Left lung (tissue), 4 donors: ENCODE measurements at regions not wholly inside any gene's neighbourhood (a gene's known extent, or its start where the extent isn't known, plus 50 kb on each side); places are given as distances from the start of the nearest gene placed in this dataset.
A peak's percentile ranks its signal among the peaks of the same experiment; 100 is the strongest.

Experiments
- ATAC-seq: fragments of 200-7000 bp; cut with Tn5 transposase; one replicate; pipeline ENCODE4 v1.9.1; 2020; ENCODE audit warnings: moderate library complexity
- DNase-seq, 4 donors: peaks; one replicate each; pipeline ENCODE4 v3.0.0-alpha.2; 2013 to 2020
- H3K27ac ChIP-seq, 2 donors: fragments of 200-600 bp; sonication (generic) in 1 of 2; one replicate each; pipeline versions ENCODE4 v1.5.0 to v1.8.0; 2020 to 2021
- H3K27me3 ChIP-seq, 2 donors: fragments of 200-600 bp; sonication (generic) in 1 of 2; one replicate each; pipeline versions ENCODE4 v1.5.0 to v1.8.0; 2020 to 2021
- H3K36me3 ChIP-seq, 2 donors: fragments of 200-600 bp; sonication (generic) in 1 of 2; one replicate each; pipeline versions ENCODE4 v1.5.0 to v1.8.0; 2020 to 2021
- H3K4me1 ChIP-seq, 2 donors: fragments of 200-600 bp; one replicate each; pipeline ENCODE4 v1.8.0; 2021
- H3K4me3 ChIP-seq, 2 donors: fragments of 200-600 bp; sonication (generic) in 1 of 2; one replicate each; pipeline versions ENCODE4 v1.5.0 to v1.8.0; 2020 to 2021; ENCODE audit warnings: mild to moderate bottlenecking in 1 of 2
- H3K9me3 ChIP-seq, 2 donors: fragments of 200-600 bp; sonication (generic) in 1 of 2; one replicate each; pipeline versions ENCODE4 v1.5.0 to v1.8.0; 2020 to 2021
- CTCF ChIP-seq, 2 donors: fragments of 200-600 bp; sonication (generic) in 1 of 2; IDR thresholded peaks; one replicate each; pipeline versions ENCODE4 v1.5.0 to v1.8.0; 2021; ENCODE audit warnings: antibody characterized with exemption in 2 of 2
- intact Hi-C, 2 donors: fragments of 100-400 bp; cut with DNase I; formaldehyde crosslinking; loops; one replicate each; pipeline versions ENCODE4 v1.11.2 to v1.14.2; 2022
- donor health status: DM: no; HTN: yes; CAD: no.
- donor health status: DM: no; HTN: no; CAD: no.

DNA sequence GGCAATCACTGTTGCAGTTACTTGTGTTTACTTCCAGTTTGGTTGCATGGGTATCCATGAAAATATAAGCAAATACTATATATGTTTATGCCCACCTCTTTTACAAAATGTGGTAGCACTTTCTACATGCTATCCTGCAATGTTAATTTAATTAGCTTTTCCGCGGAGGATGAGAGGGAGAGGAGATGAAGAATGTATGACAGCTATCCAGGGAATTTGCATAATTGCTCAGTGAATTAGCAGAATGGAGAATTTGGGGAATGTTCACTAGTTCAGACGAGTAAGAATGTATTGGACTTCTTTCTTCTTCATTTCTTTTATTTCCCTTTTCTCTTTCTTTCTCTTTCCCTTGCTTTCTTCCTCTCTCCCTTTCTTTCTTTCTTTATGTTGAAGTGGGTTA is 140.7 kb upstream of the SLC28A3 start:
- Histone ChIP-seq H3K4me3 (no peak overlapping the region), H3K9me3 (no peaks in the 10 kb centered on the region), H3K4me1 (no peaks in the 10 kb centered on the region), H3K27ac (no peak overlapping the region), H3K27me3 (no peaks in the 10 kb centered on the region), H3K36me3 (no peaks in the 10 kb centered on the region)
- TF ChIP-seq CTCF (IDR thresholded peaks at IDR 0.05): no peak
- ATAC-seq (no peak), DNase-seq (no peak)
- intact Hi-C loops: no loop called here

- H3K9me3 ChIP-seq: no peaks in the 10 kb centered on the region
- H3K4me1 ChIP-seq: no peaks in the 10 kb centered on the region
- no peaks in the 10 kb centered on the region for H3K27me3 ChIP-seq
- ATAC-seq: no peak
- no peak for TF ChIP-seq CTCF (IDR thresholded peaks at IDR 0.05)
- no peak overlapping the region for H3K4me3 ChIP-seq
- no peaks in the 10 kb centered on the region for H3K36me3 ChIP-seq
- intact Hi-C loops: no loop called here
- no peak overlapping the region for H3K27ac ChIP-seq
- no peak for DNase-seq
Measured at GRCh38 chr9:84481636-84482218, 141.2 kb upstream of the SLC28A3 start.

DNA sequence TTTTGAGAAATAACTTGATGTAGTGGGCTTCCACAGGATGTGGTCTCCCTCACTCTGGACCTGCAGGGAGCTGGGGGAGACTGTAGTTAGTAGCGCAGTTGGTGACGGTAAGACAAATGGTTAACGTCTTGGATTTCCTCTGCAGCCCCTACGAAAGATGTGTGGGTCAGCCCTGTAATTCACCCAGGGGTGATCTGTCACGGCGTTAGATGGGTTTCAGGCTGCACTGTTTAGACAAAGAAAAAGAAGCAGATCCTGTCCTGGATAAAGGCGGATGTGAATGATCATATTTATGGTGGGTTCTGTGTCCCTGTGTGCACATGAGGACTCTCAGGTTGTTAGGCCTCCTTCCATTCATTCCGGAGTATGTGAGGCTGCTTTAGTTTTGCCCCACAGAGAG is 142.0 kb upstream of the SLC28A3 start:
- DNase-seq (no peak), ATAC-seq (no peak)
- H3K36me3 ChIP-seq: no peaks in the 10 kb centered on the region

DNA sequence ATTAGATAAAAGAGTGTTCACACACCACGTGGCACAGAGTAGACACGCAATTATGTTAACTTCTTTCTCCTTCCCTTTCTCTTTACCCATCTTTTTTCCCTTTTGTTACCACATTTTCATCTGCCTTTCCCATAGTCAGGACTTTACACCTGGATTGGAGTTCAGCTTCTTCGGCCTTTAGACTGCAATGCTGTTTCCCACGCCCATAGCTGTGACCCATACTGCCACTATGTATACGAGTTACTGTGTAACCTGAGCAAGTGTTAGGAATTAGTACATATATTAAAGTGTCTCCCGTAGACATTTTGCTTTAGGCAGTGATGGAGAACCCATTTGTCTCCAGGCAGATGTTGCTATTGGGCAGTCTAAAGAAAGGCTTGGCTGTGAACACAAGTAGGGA is 143.6 kb upstream of the SLC28A3 start:
- TF ChIP-seq CTCF (IDR thresholded peaks at IDR 0.05): no peak
- H3K27me3 ChIP-seq: no peaks in the 10 kb centered on the region
- no peak overlapping the region for H3K4me3 ChIP-seq
- ATAC-seq (no peak), DNase-seq (no peak)
- H3K27ac ChIP-seq: no peak overlapping the region
- no peaks in the 10 kb centered on the region for H3K9me3 ChIP-seq
- H3K36me3 ChIP-seq: no peaks in the 10 kb centered on the region
- H3K4me1 ChIP-seq: no peaks in the 10 kb centered on the region
- intact Hi-C loops: no loop called here

More for the DNA sequence above, 142.0 kb upstream of the SLC28A3 start:
- Histone ChIP-seq H3K27me3 (no peaks in the 10 kb centered on the region), H3K9me3 (no peaks in the 10 kb centered on the region), H3K4me3 (no peak overlapping the region), H3K4me1 (no peaks in the 10 kb centered on the region), H3K27ac (no peak overlapping the region)
- intact Hi-C loops: no loop called here
- TF ChIP-seq CTCF (IDR thresholded peaks at IDR 0.05): no peak

- no peak overlapping the region for H3K4me3 ChIP-seq
- TF ChIP-seq CTCF (IDR thresholded peaks at IDR 0.05): no peak
- intact Hi-C loops: no loop called here
- no peak overlapping the region for H3K27ac ChIP-seq
- H3K9me3 ChIP-seq: no peaks in the 10 kb centered on the region
- DNase-seq (no peak), ATAC-seq (peak; percentile 21)
- no peaks in the 10 kb centered on the region for H3K27me3 ChIP-seq
- no peaks in the 10 kb centered on the region for H3K4me1 ChIP-seq
- no peaks in the 10 kb centered on the region for H3K36me3 ChIP-seq
Measured at GRCh38 chr9:84485539-84485938, 145.0 kb upstream of the SLC28A3 start.
